Omental fat pad (tissue), 3 donors: ENCODE measurements at regions not wholly inside any gene's neighbourhood (a gene's known extent, or its start where the extent isn't known, plus 50 kb on each side); places are given as distances from the start of the nearest gene placed in this dataset.

Experiments
- ATAC-seq: fragments of 150-250 bp; one replicate; pipeline ENCODE4 v1.9.1; 2016; ENCODE audit warnings: mild to moderate bottlenecking, moderate library complexity; ENCODE audit not compliant: low FRiP score
- DNase-seq: peaks from one replicate; pipeline ENCODE4 v3.0.0-alpha.2; 2019; ENCODE audit warnings: low spot score
- CTCF ChIP-seq, 3 donors: fragments of 450-650 bp; IDR thresholded peaks; one replicate each; pipeline ENCODE4 v1.5.1; 2016 to 2017; ENCODE audit warnings: antibody characterized with exemption in 3 of 3, mild to moderate bottlenecking in 3 of 3, moderate library complexity in 2 of 3

GRCh38 chr2:16217291-16217690 is 276.9 kb downstream of the MYCN start:
- DNase-seq (no peak), ATAC-seq (no peak)
- no peak for TF ChIP-seq CTCF (IDR thresholded peaks at IDR 0.05)

DNA sequence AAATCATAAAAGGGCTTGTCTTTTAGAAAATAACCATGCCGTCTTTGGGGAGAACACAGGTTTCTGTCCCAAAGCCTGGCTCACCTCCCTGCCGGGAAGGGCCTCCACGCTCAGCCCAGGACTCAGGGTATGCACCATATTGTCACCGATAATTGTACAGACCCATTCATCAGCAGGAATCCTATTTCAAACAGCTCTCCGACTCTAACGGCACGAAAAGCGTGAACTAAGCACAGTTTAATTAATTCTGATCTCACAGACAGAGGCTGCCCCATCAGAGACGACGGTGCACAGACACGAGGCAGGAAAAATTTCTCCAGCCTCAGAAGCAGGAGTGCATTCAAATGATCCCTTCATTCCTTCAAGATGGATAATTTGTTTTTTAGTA is 276.2 kb downstream of the MYCN start:
- ATAC-seq = no peak
- no peak for TF ChIP-seq CTCF (IDR thresholded peaks at IDR 0.05)
- no peak for DNase-seq

GRCh38 chr2:16215902-16216557 is 275.7 kb downstream of the MYCN start:
- TF ChIP-seq CTCF (IDR thresholded peaks at IDR 0.05) = no peak
- ATAC-seq (no peak), DNase-seq (no peak)

DNA sequence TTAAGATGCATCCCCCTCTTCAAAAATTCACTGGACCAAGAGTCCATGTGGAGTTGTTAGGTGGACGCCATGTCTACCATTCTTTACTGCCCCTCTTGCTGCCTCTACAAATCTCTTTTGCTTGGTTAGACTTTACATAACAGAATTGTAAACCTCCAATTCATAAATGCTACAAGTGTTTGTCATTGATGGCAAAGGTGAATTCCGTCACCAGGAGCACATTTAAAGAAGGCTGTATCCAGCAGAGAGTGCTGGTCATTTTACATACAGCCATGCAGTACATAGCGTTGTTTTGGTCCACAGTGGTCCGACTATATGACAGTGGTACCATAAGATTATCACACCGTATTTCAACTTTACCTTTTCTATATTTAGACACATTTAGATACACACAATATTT is 274.5 kb downstream of the MYCN start:
- ATAC-seq = no peak
- TF ChIP-seq CTCF (IDR thresholded peaks at IDR 0.05) = no peak
- no peak for DNase-seq

- ATAC-seq = no peak
Observed at GRCh38 chr2:16214391-16214790, 274.0 kb downstream of the MYCN start.

DNA sequence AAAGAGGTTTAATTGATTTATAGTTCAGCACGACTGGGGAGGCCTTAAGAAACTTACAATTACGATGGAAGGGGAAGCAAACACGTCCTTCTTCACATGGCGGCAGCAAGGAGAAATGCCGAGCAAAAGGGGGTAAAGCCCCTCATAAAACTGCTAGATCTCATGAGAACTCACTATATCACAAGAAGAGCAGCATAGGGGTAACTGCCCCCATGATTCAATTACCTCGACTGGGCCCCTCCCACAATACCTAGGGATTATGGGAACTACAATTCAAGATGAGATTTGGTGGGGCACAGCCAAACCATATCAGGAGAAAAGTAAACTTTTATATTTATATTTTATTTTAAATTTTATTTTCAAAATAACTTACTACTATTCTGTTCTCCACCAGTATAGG is 272.0 kb downstream of the MYCN start:
- no peak for TF ChIP-seq CTCF (IDR thresholded peaks at IDR 0.05)
- no peak for DNase-seq
- no peak for ATAC-seq

More at GRCh38 chr2:16214391-16214790, 274.0 kb downstream of the MYCN start:
- no peak for TF ChIP-seq CTCF (IDR thresholded peaks at IDR 0.05)
- DNase-seq = no peak

DNA sequence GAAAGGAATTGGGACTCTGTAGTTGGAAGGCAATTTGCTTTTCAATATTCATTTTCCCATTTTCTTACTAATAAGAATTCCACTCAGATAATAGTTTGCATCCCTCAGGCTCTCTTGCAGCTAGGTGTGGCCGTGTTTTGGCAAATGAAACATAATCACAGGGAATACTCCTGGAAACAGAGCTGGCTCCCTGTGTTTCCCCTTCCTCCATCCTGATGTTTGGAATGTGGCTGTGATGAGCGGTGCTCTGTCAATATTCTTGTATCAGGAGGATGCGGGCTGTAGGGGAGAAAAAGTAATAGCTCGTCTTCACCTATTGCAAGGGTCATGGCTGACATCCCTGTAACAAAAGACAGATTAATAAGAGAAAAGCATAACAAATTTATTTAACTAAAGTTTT is 271.0 kb downstream of the MYCN start:
- no peak for ATAC-seq
- TF ChIP-seq CTCF (IDR thresholded peaks at IDR 0.05) = no peak
- DNase-seq = no peak
